ENCODE measurements at regions not wholly inside any gene's neighbourhood (a gene's known extent, or its start where the extent isn't known, plus 50 kb on each side); places are given as distances from the start of the nearest gene placed in this dataset.

- intact Hi-C loops (cut with DNase I), result no loop called here
- H3K4me1 ChIP-seq, result no peaks in the 10 kb centered on the region
- DNase-seq, result no peak
- WGBS, 2 donors, result 77 to 92% methylated on average over 6 of the region's 6 CpGs
- no peak overlapping the region for H3K4me3 ChIP-seq
- TF ChIP-seq CTCF (IDR thresholded peaks at IDR 0.05), result no peak
- TF ChIP-seq POLR2A (IDR thresholded peaks at IDR 0.05), result no peak
- H3K9me3 ChIP-seq, result no peaks in the 10 kb centered on the region
- H3K27ac ChIP-seq, result no peak overlapping the region
- H3K36me3 ChIP-seq (replicated peaks in 1 of 2; ENCODE audit: insufficient read depth in 1 of 2, low read depth in 2 of 2), result no peaks in the 10 kb centered on the region
- H3K27me3 ChIP-seq, result no peaks in the 10 kb centered on the region
- no peak for ATAC-seq
These were observed 731.5 kb upstream of the AGA start for GRCh38 chr4:178173771-178174170.

- 65 to 68% methylated on average over 2 of the region's 2 CpGs for WGBS, 2 donors
- Histone ChIP-seq H3K4me3 (no peak overlapping the region), H3K27me3 (no peaks in the 10 kb centered on the region), H3K9me3 (no peaks in the 10 kb centered on the region), H3K27ac (no peak overlapping the region), H3K36me3 (replicated peaks in 1 of 2; ENCODE audit: insufficient read depth in 1 of 2, low read depth in 2 of 2) (no peaks in the 10 kb centered on the region), H3K4me1 (no peaks in the 10 kb centered on the region)
- DNase-seq (no peak), ATAC-seq (no peak)
- intact Hi-C loops (cut with DNase I), result no loop called here
- TF ChIP-seq POLR2A (IDR thresholded peaks at IDR 0.05), result no peak
- no peak for TF ChIP-seq CTCF (IDR thresholded peaks at IDR 0.05)
These were observed 732.5 kb upstream of the AGA start for GRCh38 chr4:178174756-178175155.

GRCh38 chr4:178185517-178185916 lies 743.3 kb upstream of the AGA start:
- TF ChIP-seq CTCF (IDR thresholded peaks at IDR 0.05), result no peak
- no peak for TF ChIP-seq POLR2A (IDR thresholded peaks at IDR 0.05)
- H3K4me1 ChIP-seq, result peaks cover 25% of the 10 kb centered on the region
- 6 to 9% methylated on average over 3 of the region's 3 CpGs for WGBS, 2 donors
- intact Hi-C loops (cut with DNase I), result no loop called here
- no peaks in the 10 kb centered on the region for H3K9me3 ChIP-seq
- ATAC-seq (peak; percentile 96), DNase-seq (peak; percentile 68 to 86 (median 78))
- peak overlapping the region in 3 of 4 donors; percentile 45 to 55 (median 46) for H3K27ac ChIP-seq
- H3K27me3 ChIP-seq, result no peaks in the 10 kb centered on the region
- H3K4me3 ChIP-seq, result no peak overlapping the region
- no peaks in the 10 kb centered on the region for H3K36me3 ChIP-seq (replicated peaks in 1 of 2; ENCODE audit: insufficient read depth in 1 of 2, low read depth in 2 of 2)

- no peak overlapping the region for H3K27ac ChIP-seq
- H3K4me1 ChIP-seq, result no peaks in the 10 kb centered on the region
- no peak for ATAC-seq
- no peak for TF ChIP-seq CTCF (IDR thresholded peaks at IDR 0.05)
- TF ChIP-seq POLR2A (IDR thresholded peaks at IDR 0.05), result no peak
- no peaks in the 10 kb centered on the region for H3K36me3 ChIP-seq (replicated peaks in 1 of 2; ENCODE audit: insufficient read depth in 1 of 2, low read depth in 2 of 2)
- DNase-seq, result no peak
- H3K4me3 ChIP-seq, result no peak overlapping the region
- intact Hi-C loops (cut with DNase I), result no loop called here
- no peaks in the 10 kb centered on the region for H3K9me3 ChIP-seq
- H3K27me3 ChIP-seq, result no peaks in the 10 kb centered on the region
These were observed 750.4 kb upstream of the AGA start for GRCh38 chr4:178192611-178193010.

GRCh38 chr4:178196751-178197374 lies 754.6 kb upstream of the AGA start:
- intact Hi-C loops (cut with DNase I), result no loop called here
- Histone ChIP-seq H3K9me3 (no peaks in the 10 kb centered on the region), H3K27me3 (no peaks in the 10 kb centered on the region), H3K4me1 (no peaks in the 10 kb centered on the region), H3K36me3 (replicated peaks in 1 of 2; ENCODE audit: insufficient read depth in 1 of 2, low read depth in 2 of 2) (no peaks in the 10 kb centered on the region), H3K4me3 (no peak overlapping the region), H3K27ac (no peak overlapping the region)
- WGBS, 2 donors, result 87 to 88% methylated on average over 6 of the region's 6 CpGs
- TF ChIP-seq CTCF (IDR thresholded peaks at IDR 0.05) (no peak), POLR2A (IDR thresholded peaks at IDR 0.05) (no peak)
- ATAC-seq (no peak), DNase-seq (no peak)
